ENCODE measurements at regions not wholly inside any gene's neighbourhood (a gene's known extent, or its start where the extent isn't known, plus 50 kb on each side); places are given as distances from the start of the nearest gene placed in this dataset.

- TF ChIP-seq L3MBTL2 (conservative IDR thresholded peaks at IDR 0.05) (no peak), PKNOX1 (IDR thresholded peaks at IDR 0.05) (no peak), ELF4 (IDR thresholded peaks at IDR 0.05) (no peak), LEF1 (IDR thresholded peaks at IDR 0.05; ENCODE audit: borderline replicate concordance) (no peak), FOXA1 (IDR thresholded peaks at IDR 0.05) (no peak), SP1 (IDR thresholded peaks at IDR 0.05) (no peak), BHLHE40 (IDR thresholded peaks at IDR 0.05; ENCODE audit: borderline replicate concordance) (no peak)
Observed at GRCh38 chr7:26429168-26429567, 137.5 kb downstream of the SNX10 start.

All from HEK293T (cell line).